Endometrium (tissue), 2 donors: ENCODE measurements at regions not wholly inside any gene's neighbourhood (a gene's known extent, or its start where the extent isn't known, plus 50 kb on each side); places are given as distances from the start of the nearest gene placed in this dataset.
"Not testable (repeated sequence)": the region's sequence is repeated elsewhere in the genome, so short reads cannot be mapped to it uniquely, and the experiment has no call there.

ENCODE experiments used
- FAIRE-seq: peaks from 2 replicates; lab custom pipeline; 2012; peaks lifted over from hg19 to GRCh38; lab: Jason Lieb, UNC
- donor health status: control.
- donor health status: control.

GRCh38 chr18:41899535-41899934 is 55.5 kb upstream of the PIK3C3 start:
- FAIRE-seq = no peak

GRCh38 chr18:41893432-41893831 is 61.6 kb upstream of the PIK3C3 start:
- no peak for FAIRE-seq

GRCh38 chr18:41887100-41887499 is 67.9 kb upstream of the PIK3C3 start:
- FAIRE-seq = no peak

- FAIRE-seq = no peak
Observed at GRCh38 chr18:41886126-41886807, 68.8 kb upstream of the PIK3C3 start.

GRCh38 chr18:41881285-41881684 is 73.7 kb upstream of the PIK3C3 start:
- no peak for FAIRE-seq

- no peak for FAIRE-seq
Observed at GRCh38 chr18:41879256-41879655, 75.8 kb upstream of the PIK3C3 start.

GRCh38 chr18:41875094-41875780 is 79.8 kb upstream of the PIK3C3 start:
- FAIRE-seq = no peak

- no peak for FAIRE-seq
Observed at GRCh38 chr18:41873730-41874129, 81.3 kb upstream of the PIK3C3 start.

GRCh38 chr18:41872206-41872605 is 82.8 kb upstream of the PIK3C3 start:
- no peak for FAIRE-seq

GRCh38 chr18:41871229-41872000 is 83.6 kb upstream of the PIK3C3 start:
- no peak for FAIRE-seq

- FAIRE-seq = no peak
Observed at GRCh38 chr18:41870817-41871216, 84.2 kb upstream of the PIK3C3 start.

GRCh38 chr18:41870191-41870590 is 84.8 kb upstream of the PIK3C3 start:
- no peak for FAIRE-seq

- FAIRE-seq = not testable (repeated sequence)
Observed at GRCh38 chr18:41865796-41866195, 89.2 kb upstream of the PIK3C3 start.

GRCh38 chr18:41864216-41864615 is 90.8 kb upstream of the PIK3C3 start:
- FAIRE-seq = no peak

- no peak for FAIRE-seq
Observed at GRCh38 chr18:41862921-41863320, 92.1 kb upstream of the PIK3C3 start.

- FAIRE-seq = no peak
Observed at GRCh38 chr18:41860987-41861386, 94.0 kb upstream of the PIK3C3 start.

GRCh38 chr18:41858761-41859555 is 96.1 kb upstream of the PIK3C3 start:
- FAIRE-seq = no peak

- FAIRE-seq = no peak
Observed at GRCh38 chr18:41853280-41853679, 101.8 kb upstream of the PIK3C3 start.

- no peak for FAIRE-seq
Observed at GRCh38 chr18:41850781-41851180, 104.3 kb upstream of the PIK3C3 start.

- no peak for FAIRE-seq
Observed at GRCh38 chr18:41849632-41850031, 105.4 kb upstream of the PIK3C3 start.

GRCh38 chr18:41845563-41845962 is 109.5 kb upstream of the PIK3C3 start:
- no peak for FAIRE-seq

- FAIRE-seq = no peak
Observed at GRCh38 chr18:41842886-41843285, 112.1 kb upstream of the PIK3C3 start.
